ENCODE measurements at regions not wholly inside any gene's neighbourhood (a gene's known extent, or its start where the extent isn't known, plus 50 kb on each side); places are given as distances from the start of the nearest gene placed in this dataset.
"Not testable (repeated sequence)": the region's sequence is repeated elsewhere in the genome, so short reads cannot be mapped to it uniquely, and the experiment has no call there.

GRCh38 chr5:56383761-56384160 is 150.6 kb upstream of the ANKRD55 start:
- H3K27ac ChIP-seq = no peak overlapping the region
- TF ChIP-seq CTCF (IDR thresholded peaks at IDR 0.05; ENCODE audit: low read depth, low read length) = no peak
- H3K4me3 ChIP-seq = no peak overlapping the region
- no peaks in the 10 kb centered on the region for H3K4me1 ChIP-seq (ENCODE audit: low read depth)
- no peaks in the 10 kb centered on the region for H3K9me3 ChIP-seq (ENCODE audit: low read depth)
- no peaks in the 10 kb centered on the region for H3K36me3 ChIP-seq
- DNase-seq (ENCODE audit: low read depth in 1 of 2, low spot score in 1 of 2) = no peak
- no peaks in the 10 kb centered on the region for H3K27me3 ChIP-seq

DNA sequence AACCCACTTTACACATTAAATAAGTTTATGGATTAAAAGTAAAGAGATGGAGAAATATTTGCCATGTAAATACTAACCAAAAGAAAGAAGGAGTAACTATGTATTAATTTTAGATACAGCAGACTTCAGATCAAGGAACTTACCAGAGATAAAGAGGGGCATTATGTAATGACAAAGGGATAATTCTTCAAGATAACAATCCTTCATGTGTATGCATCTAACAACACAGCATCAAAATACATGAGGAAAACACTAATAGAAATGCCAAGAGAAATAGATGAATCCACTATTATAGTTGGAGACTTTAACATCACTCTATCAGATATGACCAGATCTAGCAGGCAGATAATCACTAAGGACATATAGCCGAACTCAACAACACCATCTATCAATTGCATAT is 149.8 kb upstream of the ANKRD55 start:
- TF ChIP-seq CTCF (IDR thresholded peaks at IDR 0.05; ENCODE audit: low read depth, low read length) = no peak
- Histone ChIP-seq H3K9me3 (ENCODE audit: low read depth) (no peaks in the 10 kb centered on the region), H3K36me3 (no peaks in the 10 kb centered on the region), H3K27me3 (no peaks in the 10 kb centered on the region), H3K27ac (no peak overlapping the region), H3K4me3 (no peak overlapping the region), H3K4me1 (ENCODE audit: low read depth) (no peaks in the 10 kb centered on the region)
- no peak for DNase-seq (ENCODE audit: low read depth in 1 of 2, low spot score in 1 of 2)

- peak in 1 of 2 donors; percentile 56 for DNase-seq (ENCODE audit: low read depth in 1 of 2, low spot score in 1 of 2)
- H3K4me3 ChIP-seq = no peak overlapping the region
- no peaks in the 10 kb centered on the region for H3K36me3 ChIP-seq
- no peaks in the 10 kb centered on the region for H3K27me3 ChIP-seq
- H3K9me3 ChIP-seq (ENCODE audit: low read depth) = no peaks in the 10 kb centered on the region
- no peak for TF ChIP-seq CTCF (IDR thresholded peaks at IDR 0.05; ENCODE audit: low read depth, low read length)
- H3K27ac ChIP-seq = no peak overlapping the region
- H3K4me1 ChIP-seq (ENCODE audit: low read depth) = no peaks in the 10 kb centered on the region
Observed at GRCh38 chr5:56377573-56377972, 144.4 kb upstream of the ANKRD55 start.

DNA sequence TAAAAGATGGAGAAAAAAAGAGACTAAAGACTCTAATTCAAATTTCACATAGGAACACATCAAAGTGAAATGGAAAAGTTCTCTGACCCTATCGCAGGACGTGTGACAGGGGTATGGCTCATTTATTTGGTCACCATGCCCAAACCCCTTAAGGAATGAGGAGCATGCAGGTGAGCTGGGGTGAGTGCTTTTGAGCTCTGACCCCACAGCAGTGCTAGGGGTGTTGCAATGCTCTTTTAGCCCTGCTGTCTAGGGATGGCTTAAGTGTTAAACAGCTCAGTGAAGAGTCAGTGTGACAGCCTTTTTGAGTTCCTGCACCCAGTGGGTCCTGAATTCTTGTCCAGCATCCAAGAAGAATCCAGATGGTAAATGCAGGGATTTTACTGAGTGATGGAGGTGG is 143.0 kb upstream of the ANKRD55 start:
- DNase-seq (ENCODE audit: low read depth in 1 of 2, low spot score in 1 of 2) = no peak
- TF ChIP-seq CTCF (IDR thresholded peaks at IDR 0.05; ENCODE audit: low read depth, low read length) = no peak
- H3K27ac ChIP-seq = no peak overlapping the region

DNA sequence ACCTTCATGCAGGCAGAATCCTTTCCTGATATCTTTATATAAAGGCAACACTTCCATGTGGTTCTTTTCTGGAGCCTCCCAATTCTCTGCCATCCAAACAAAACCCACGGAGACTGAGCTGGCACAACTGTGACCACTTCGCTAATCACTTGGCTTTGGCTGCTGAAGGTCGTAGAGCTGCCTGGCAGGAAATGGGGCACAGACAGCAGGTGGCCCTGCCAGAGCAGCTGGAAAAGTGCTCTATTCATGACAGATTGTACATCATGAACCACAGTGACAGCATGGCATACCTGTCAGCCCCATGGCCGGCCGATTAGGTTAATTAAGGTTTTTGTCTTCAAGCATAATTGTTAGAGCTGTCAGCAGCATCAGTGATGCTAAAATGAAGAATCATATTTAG is 141.9 kb upstream of the ANKRD55 start:
- Histone ChIP-seq H3K27ac (no peak overlapping the region), H3K27me3 (no peaks in the 10 kb centered on the region), H3K4me3 (no peak overlapping the region), H3K9me3 (ENCODE audit: low read depth) (no peaks in the 10 kb centered on the region), H3K36me3 (no peaks in the 10 kb centered on the region), H3K4me1 (ENCODE audit: low read depth) (no peaks in the 10 kb centered on the region)
- DNase-seq (ENCODE audit: low read depth in 1 of 2, low spot score in 1 of 2) = no peak
- no peak for TF ChIP-seq CTCF (IDR thresholded peaks at IDR 0.05; ENCODE audit: low read depth, low read length)

More for the DNA sequence above, 143.0 kb upstream of the ANKRD55 start:
- no peaks in the 10 kb centered on the region for H3K27me3 ChIP-seq
- H3K9me3 ChIP-seq (ENCODE audit: low read depth) = no peaks in the 10 kb centered on the region
- H3K4me3 ChIP-seq = no peak overlapping the region
- H3K36me3 ChIP-seq = no peaks in the 10 kb centered on the region
- no peaks in the 10 kb centered on the region for H3K4me1 ChIP-seq (ENCODE audit: low read depth)

DNA sequence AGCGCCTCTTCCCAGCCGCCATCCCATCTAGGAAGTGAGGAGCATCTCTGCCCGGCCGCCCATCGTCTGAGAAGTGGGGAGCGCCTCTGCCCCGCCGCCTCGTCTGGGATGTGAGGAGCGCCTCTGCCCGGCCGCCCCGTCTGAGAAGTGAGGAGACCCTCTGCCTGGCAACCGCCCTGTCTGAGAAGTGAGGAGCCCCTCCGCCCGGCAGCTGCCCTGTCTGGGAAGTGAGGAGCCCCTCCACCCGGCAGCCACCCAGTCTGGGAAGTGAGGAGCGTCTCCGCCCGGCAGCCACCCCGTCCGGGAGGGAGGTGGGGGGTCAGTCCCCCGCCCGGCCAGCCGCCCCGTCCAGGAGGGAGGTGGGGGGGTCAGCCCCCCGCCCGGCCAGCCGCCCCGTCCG is 139.4 kb upstream of the ANKRD55 start:
- not testable (repeated sequence) for H3K27ac ChIP-seq; H3K4me1 ChIP-seq (ENCODE audit: low read depth); H3K9me3 ChIP-seq (ENCODE audit: low read depth); H3K4me3 ChIP-seq; DNase-seq (ENCODE audit: low read depth in 1 of 2, low spot score in 1 of 2); H3K36me3 ChIP-seq; H3K27me3 ChIP-seq
